Esophagus squamous epithelium (tissue), 4 donors: ENCODE measurements at regions not wholly inside any gene's neighbourhood (a gene's known extent, or its start where the extent isn't known, plus 50 kb on each side); places are given as distances from the start of the nearest gene placed in this dataset.

ENCODE experiments used
- POLR2A ChIP-seq, 4 donors: fragments of 450-650 bp; IDR thresholded peaks; one replicate each; pipeline ENCODE4 v1.6.1; 2017; ENCODE audit warnings: antibody characterized with exemption in 4 of 4, mild to moderate bottlenecking in 4 of 4, moderate library complexity in 3 of 4
- TF ChIP-seq, protein P1 (sequence below), 6 experiments: fragments of 450-650 bp in 4 of 6; fragments of 200-600 bp in 2 of 6; sonication (generic) in 2 of 6; IDR thresholded peaks; one replicate each; pipeline ENCODE4 v1.5.1; 2016 to 2019; ENCODE audit warnings: antibody characterized with exemption in 6 of 6, mild to moderate bottlenecking in 4 of 6, moderate library complexity in 4 of 6

GRCh38 chr22:33975841-33976240, 55.6 kb upstream of the LARGE1 start:
- TF ChIP-seq, protein P1, sequence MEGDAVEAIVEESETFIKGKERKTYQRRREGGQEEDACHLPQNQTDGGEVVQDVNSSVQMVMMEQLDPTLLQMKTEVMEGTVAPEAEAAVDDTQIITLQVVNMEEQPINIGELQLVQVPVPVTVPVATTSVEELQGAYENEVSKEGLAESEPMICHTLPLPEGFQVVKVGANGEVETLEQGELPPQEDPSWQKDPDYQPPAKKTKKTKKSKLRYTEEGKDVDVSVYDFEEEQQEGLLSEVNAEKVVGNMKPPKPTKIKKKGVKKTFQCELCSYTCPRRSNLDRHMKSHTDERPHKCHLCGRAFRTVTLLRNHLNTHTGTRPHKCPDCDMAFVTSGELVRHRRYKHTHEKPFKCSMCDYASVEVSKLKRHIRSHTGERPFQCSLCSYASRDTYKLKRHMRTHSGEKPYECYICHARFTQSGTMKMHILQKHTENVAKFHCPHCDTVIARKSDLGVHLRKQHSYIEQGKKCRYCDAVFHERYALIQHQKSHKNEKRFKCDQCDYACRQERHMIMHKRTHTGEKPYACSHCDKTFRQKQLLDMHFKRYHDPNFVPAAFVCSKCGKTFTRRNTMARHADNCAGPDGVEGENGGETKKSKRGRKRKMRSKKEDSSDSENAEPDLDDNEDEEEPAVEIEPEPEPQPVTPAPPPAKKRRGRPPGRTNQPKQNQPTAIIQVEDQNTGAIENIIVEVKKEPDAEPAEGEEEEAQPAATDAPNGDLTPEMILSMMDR (IDR thresholded peaks at IDR 0.05): no peak
- TF ChIP-seq POLR2A (IDR thresholded peaks at IDR 0.05): no peak
